Prostate gland (tissue), 2 donors: ENCODE measurements at regions not wholly inside any gene's neighbourhood (a gene's known extent, or its start where the extent isn't known, plus 50 kb on each side); places are given as distances from the start of the nearest gene placed in this dataset.
"Not testable (repeated sequence)": the region's sequence is repeated elsewhere in the genome, so short reads cannot be mapped to it uniquely, and the experiment has no call there.

Source experiments
- DNase-seq: peaks from one replicate; pipeline ENCODE4 v3.0.0-alpha.2; 2019; ENCODE audit warnings: low spot score
- H3K27ac ChIP-seq, 2 donors: fragments of 200-600 bp; sonication (generic); 2 replicates each; pipeline ENCODE4 v1.5.1; 2017 to 2019
- H3K27me3 ChIP-seq: fragments of 200-600 bp; sonication (generic); replicated peaks from 2 replicates; pipeline ENCODE4 v1.5.1; 2019; ENCODE audit not compliant: insufficient read depth
- H3K36me3 ChIP-seq, 2 donors: fragments of 200-600 bp; sonication (generic); 1 replicate in 1 of 2; 2 replicates in 1 of 2; pipeline versions ENCODE4 v1.5.1 to v1.8.1; 2017 to 2019
- H3K4me1 ChIP-seq: fragments of 200-600 bp; sonication (generic); replicated peaks from 2 replicates; pipeline ENCODE4 v1.5.1; 2019
- H3K4me3 ChIP-seq, 2 donors: fragments of 200-600 bp; sonication (generic); 2 replicates each; pipeline ENCODE4 v1.5.1; 2017 to 2019
- H3K9me3 ChIP-seq: fragments of 200-600 bp; sonication (generic); 2 replicates; pipeline ENCODE4 v1.5.1; 2017
- POLR2A ChIP-seq: fragments of 450-650 bp; IDR thresholded peaks from one replicate; pipeline ENCODE4 v1.6.1; 2016; ENCODE audit warnings: antibody characterized with exemption, mild to moderate bottlenecking
- POLR2AphosphoS5 ChIP-seq: sonication (generic); formaldehyde crosslinking; IDR thresholded peaks from one replicate; pipeline ENCODE4 v1.6.1; 2017; ENCODE audit warnings: antibody characterized with exemption
- WGBS: methylation state at CpG from one replicate; pipeline ENCODE4 v1.1.5; 2018; 5-methylcytosine and 5-hydroxymethylcytosine counted together
- intact Hi-C: fragments of 100-400 bp; cut with DNase I; formaldehyde crosslinking; loops from one replicate; pipeline ENCODE4 v1.14.2; 2022
- TF ChIP-seq, protein P1 (sequence below), 4 experiments: fragments of 200-600 bp in 2 of 4; fragments of 450-650 bp in 2 of 4; sonication (generic) in 2 of 4; IDR thresholded peaks; 1 replicate in 3 of 4; 2 replicates in 1 of 4; pipeline ENCODE4 v1.5.1; 2016 to 2019; ENCODE audit warnings: antibody characterized with exemption in 4 of 4, mild to moderate bottlenecking in 2 of 4, moderate library complexity in 2 of 4

DNA sequence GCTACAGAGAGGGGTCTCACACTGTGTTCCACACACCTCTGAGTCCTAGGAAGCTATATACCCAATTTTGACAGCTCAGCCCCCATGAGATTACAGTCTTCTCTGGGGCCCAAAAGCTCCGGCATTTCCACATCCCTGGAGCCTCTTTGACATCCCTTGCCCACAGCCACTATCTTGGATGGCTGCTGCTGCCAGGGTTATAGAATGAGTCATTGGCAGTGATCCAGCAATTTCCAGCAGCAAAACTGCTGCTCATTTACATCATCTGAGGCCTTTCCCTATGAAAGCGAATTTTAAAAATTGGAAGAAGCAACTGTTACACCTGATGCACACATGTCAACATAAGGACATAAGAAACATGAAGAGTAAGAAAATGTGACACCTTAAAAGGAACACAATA is 590.7 kb downstream of the MEI4 start:
- 91% methylated on average over 2 of the region's 2 CpGs for WGBS
- no peak overlapping the region for H3K27ac ChIP-seq
- H3K4me1 ChIP-seq, result no peaks in the 10 kb centered on the region
- H3K9me3 ChIP-seq, result no peaks in the 10 kb centered on the region
- TF ChIP-seq POLR2A (no peak), POLR2AphosphoS5 (no peak)
- TF ChIP-seq, protein P1, sequence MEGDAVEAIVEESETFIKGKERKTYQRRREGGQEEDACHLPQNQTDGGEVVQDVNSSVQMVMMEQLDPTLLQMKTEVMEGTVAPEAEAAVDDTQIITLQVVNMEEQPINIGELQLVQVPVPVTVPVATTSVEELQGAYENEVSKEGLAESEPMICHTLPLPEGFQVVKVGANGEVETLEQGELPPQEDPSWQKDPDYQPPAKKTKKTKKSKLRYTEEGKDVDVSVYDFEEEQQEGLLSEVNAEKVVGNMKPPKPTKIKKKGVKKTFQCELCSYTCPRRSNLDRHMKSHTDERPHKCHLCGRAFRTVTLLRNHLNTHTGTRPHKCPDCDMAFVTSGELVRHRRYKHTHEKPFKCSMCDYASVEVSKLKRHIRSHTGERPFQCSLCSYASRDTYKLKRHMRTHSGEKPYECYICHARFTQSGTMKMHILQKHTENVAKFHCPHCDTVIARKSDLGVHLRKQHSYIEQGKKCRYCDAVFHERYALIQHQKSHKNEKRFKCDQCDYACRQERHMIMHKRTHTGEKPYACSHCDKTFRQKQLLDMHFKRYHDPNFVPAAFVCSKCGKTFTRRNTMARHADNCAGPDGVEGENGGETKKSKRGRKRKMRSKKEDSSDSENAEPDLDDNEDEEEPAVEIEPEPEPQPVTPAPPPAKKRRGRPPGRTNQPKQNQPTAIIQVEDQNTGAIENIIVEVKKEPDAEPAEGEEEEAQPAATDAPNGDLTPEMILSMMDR (IDR thresholded peaks at IDR 0.05), result no peak
- H3K36me3 ChIP-seq, result no peaks in the 10 kb centered on the region
- H3K4me3 ChIP-seq, result no peak overlapping the region
- no peaks in the 10 kb centered on the region for H3K27me3 ChIP-seq
- intact Hi-C loops, result no loop called here
- DNase-seq, result no peak

GRCh38 chr6:78251931-78252330 is 599.1 kb downstream of the MEI4 start:
- Histone ChIP-seq H3K27ac (no peak overlapping the region), H3K27me3 (no peaks in the 10 kb centered on the region), H3K4me3 (no peak overlapping the region), H3K9me3 (no peaks in the 10 kb centered on the region), H3K36me3 (no peaks in the 10 kb centered on the region), H3K4me1 (no peaks in the 10 kb centered on the region)
- no peak for TF ChIP-seq POLR2AphosphoS5
- no peak for TF ChIP-seq POLR2A
- TF ChIP-seq, protein P1 (IDR thresholded peaks at IDR 0.05), result no peak
- intact Hi-C loops, result no loop called here
- WGBS, result 94% methylated on average over 4 of the region's 4 CpGs
- DNase-seq, result no peak

- no peaks in the 10 kb centered on the region for H3K27me3 ChIP-seq
- H3K27ac ChIP-seq, result no peak overlapping the region
- TF ChIP-seq, protein P1 (IDR thresholded peaks at IDR 0.05), result no peak
- TF ChIP-seq POLR2AphosphoS5 (no peak), POLR2A (no peak)
- no peaks in the 10 kb centered on the region for H3K9me3 ChIP-seq
- intact Hi-C loops, result no loop called here
- H3K4me1 ChIP-seq, result no peaks in the 10 kb centered on the region
- no peak overlapping the region for H3K4me3 ChIP-seq
- no peaks in the 10 kb centered on the region for H3K36me3 ChIP-seq
- DNase-seq, result no peak
- WGBS, result 75% methylated on average over 2 of the region's 2 CpGs
Observed at GRCh38 chr6:78253618-78254017, 600.8 kb downstream of the MEI4 start.

GRCh38 chr6:78259935-78260334 is 607.1 kb downstream of the MEI4 start:
- TF ChIP-seq POLR2A, result no peak
- TF ChIP-seq POLR2AphosphoS5, result no peak
- TF ChIP-seq, protein P1 (IDR thresholded peaks at IDR 0.05), result no peak
- Histone ChIP-seq H3K4me3 (no peak overlapping the region), H3K36me3 (no peaks in the 10 kb centered on the region), H3K9me3 (no peaks in the 10 kb centered on the region), H3K4me1 (no peaks in the 10 kb centered on the region), H3K27me3 (no peaks in the 10 kb centered on the region), H3K27ac (no peak overlapping the region)
- 100% methylated on average over 1 of the region's 1 CpG for WGBS
- intact Hi-C loops, result no loop called here
- DNase-seq, result no peak

DNA sequence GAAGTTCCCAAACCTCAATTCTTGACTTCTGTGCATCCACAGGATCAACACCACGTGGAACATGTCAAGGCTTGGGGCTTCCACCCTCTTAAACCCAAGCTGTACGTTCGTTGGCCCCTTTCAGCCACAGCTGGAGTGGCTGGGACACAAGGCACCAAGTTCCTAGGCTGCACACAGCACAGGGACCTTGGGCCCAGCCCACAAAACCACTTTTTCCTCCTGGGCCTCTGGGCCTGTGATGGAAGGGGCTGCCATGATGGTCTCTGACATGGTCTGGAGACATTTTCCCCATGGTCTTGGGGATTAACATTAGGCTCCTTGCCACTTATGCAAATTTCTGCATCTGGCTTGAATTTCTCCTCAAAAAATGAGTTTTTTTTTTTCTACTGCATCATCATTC is 606.9 kb upstream of the IRAK1BP1 start:
- H3K27ac ChIP-seq, H3K36me3 ChIP-seq, H3K4me1 ChIP-seq, H3K9me3 ChIP-seq, H3K4me3 ChIP-seq, intact Hi-C loops, DNase-seq, H3K27me3 ChIP-seq: not testable (repeated sequence)
- WGBS, result 66% methylated on average over 3 of the region's 3 CpGs
